ENCODE measurements at regions not wholly inside any gene's neighbourhood (a gene's known extent, or its start where the extent isn't known, plus 50 kb on each side); places are given as distances from the start of the nearest gene placed in this dataset.
A peak's percentile ranks its signal among the peaks of the same experiment; 100 is the strongest.

DNA sequence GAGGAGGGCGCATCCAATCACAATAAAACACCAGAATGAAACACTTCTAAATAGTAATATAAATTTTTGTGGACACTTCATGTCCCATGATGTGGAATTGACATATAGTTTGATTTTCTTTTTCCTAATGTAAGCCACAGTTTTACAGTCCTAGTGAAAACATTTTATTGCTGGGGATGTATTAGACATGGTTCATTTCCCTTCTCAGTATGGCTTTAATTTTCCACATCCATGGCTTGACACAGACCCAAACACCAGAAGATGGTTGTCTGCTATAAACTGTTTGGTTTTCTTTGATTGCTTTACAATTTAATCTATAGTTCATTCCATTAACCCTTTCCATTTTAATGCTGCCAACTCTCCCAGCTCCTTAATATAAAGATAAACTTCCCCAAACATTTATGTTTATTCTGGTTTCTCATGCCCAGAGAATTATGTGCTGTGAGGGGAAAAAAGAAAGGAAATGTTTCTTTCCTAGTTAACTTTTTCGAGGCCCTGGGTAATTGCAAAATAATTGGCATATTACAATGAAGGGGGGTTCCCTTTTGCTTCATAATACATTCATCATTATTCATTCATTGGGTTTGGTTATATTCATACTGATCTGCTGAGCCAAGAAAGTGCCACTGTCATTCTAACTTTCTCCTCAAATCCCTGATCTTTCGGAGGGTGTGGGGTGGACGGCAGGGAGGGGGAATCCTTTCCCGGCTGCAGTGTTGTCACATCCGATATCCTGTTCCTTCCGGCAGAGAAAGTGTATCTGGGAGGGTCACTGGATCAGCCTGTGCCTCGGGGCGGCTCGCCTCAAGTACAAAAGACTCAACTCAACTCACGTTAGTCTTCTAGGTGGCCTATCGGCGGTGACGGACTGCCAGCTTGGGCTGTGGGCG lies 127.6 kb upstream of the TFAP2D start:
- no peaks in the 10 kb centered on the region for H3K27me3 ChIP-seq
- no peaks in the 10 kb centered on the region for H3K4me1 ChIP-seq
- intact Hi-C loops (cut with DNase I; ENCODE audit: low total_unique reads): no loop called here
- H3K9me3 ChIP-seq: no peaks in the 10 kb centered on the region
- H3K36me3 ChIP-seq: no peaks in the 10 kb centered on the region
- 50 to 71% (median 69%) methylated on average over 14 to 15 of the region's 15 CpGs for WGBS, 5 donors
- no peak overlapping the region for H3K4me3 ChIP-seq
- no peak for TF ChIP-seq EP300 (IDR thresholded peaks at IDR 0.05)
- no peak for TF ChIP-seq POLR2AphosphoS5 (IDR thresholded peaks at IDR 0.05)
- TF ChIP-seq, protein P1, sequence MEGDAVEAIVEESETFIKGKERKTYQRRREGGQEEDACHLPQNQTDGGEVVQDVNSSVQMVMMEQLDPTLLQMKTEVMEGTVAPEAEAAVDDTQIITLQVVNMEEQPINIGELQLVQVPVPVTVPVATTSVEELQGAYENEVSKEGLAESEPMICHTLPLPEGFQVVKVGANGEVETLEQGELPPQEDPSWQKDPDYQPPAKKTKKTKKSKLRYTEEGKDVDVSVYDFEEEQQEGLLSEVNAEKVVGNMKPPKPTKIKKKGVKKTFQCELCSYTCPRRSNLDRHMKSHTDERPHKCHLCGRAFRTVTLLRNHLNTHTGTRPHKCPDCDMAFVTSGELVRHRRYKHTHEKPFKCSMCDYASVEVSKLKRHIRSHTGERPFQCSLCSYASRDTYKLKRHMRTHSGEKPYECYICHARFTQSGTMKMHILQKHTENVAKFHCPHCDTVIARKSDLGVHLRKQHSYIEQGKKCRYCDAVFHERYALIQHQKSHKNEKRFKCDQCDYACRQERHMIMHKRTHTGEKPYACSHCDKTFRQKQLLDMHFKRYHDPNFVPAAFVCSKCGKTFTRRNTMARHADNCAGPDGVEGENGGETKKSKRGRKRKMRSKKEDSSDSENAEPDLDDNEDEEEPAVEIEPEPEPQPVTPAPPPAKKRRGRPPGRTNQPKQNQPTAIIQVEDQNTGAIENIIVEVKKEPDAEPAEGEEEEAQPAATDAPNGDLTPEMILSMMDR (IDR thresholded peaks at IDR 0.05): no peak
- no peak for TF ChIP-seq POLR2A (IDR thresholded peaks at IDR 0.05)
- H3K27ac ChIP-seq: no peak overlapping the region
- no peak for DNase-seq

DNA sequence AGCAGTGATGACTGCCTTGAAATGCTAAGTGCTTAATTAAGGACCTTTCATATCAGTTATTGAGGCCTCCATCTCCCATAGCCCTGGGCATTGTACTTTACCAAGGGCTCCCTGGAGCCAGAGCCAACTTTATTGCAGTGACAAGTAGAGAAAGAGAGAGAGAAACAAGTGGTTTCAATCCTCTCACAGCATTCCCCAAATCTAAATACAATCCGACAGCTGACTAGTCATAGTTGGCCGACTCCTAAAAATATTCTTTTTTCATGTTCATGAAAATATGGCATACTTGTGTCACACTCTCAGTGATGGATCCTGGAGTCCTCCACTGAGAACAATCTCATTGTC lies 127.0 kb upstream of the TFAP2D start:
- intact Hi-C loops (cut with DNase I; ENCODE audit: low total_unique reads): no loop called here

DNA sequence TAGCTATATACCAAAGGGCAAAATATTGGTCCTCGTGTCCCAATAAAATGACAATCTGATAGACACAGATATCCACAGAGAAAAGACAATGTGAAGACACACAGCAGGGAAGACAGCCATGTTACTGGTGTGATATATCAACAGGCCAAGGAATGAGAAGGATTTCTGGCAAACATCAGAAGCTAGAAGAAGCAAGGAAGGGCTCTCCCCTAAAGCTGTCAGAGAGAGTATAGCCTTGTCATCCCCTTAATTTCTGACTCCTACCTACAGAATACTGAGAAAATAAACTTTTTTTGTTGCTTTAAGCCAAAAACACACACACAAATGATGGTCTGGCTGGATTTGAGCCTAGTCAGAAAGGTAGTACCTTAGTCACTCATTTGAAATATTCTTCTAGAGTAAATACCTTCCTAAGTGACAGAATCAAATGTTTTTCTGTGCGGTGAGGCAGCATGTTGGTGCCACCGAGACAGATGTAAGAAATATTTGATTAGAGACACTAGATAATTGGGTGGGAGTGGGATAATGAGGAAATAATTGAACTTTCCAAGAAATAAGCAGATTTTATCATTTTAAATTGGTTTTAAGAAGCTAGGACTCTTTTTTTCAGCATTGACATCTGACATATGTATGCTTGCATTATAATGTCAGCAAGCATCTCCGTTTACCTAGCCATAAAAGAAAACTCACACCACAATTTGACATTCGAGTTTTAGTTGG lies 123.4 kb upstream of the TFAP2D start:
- TF ChIP-seq EP300 (IDR thresholded peaks at IDR 0.05) (no peak), POLR2AphosphoS5 (IDR thresholded peaks at IDR 0.05) (no peak), POLR2A (IDR thresholded peaks at IDR 0.05) (no peak)
- TF ChIP-seq, protein P1 (IDR thresholded peaks at IDR 0.05): no peak
- Histone ChIP-seq H3K27ac (no peak overlapping the region), H3K27me3 (no peaks in the 10 kb centered on the region), H3K9me3 (no peaks in the 10 kb centered on the region), H3K4me1 (no peaks in the 10 kb centered on the region), H3K4me3 (no peak overlapping the region), H3K36me3 (no peaks in the 10 kb centered on the region)
- no peak for DNase-seq
- intact Hi-C loops (cut with DNase I; ENCODE audit: low total_unique reads): no loop called here
- WGBS, 5 donors: 53 to 73% (median 61%) methylated on average over 5 of the region's 5 CpGs

More for the DNA sequence above, 127.0 kb upstream of the TFAP2D start:
- Histone ChIP-seq H3K4me3 (no peak overlapping the region), H3K36me3 (no peaks in the 10 kb centered on the region), H3K27ac (no peak overlapping the region), H3K27me3 (no peaks in the 10 kb centered on the region), H3K9me3 (no peaks in the 10 kb centered on the region), H3K4me1 (no peaks in the 10 kb centered on the region)
- TF ChIP-seq POLR2AphosphoS5 (IDR thresholded peaks at IDR 0.05): no peak
- TF ChIP-seq, protein P1 (IDR thresholded peaks at IDR 0.05): no peak
- TF ChIP-seq POLR2A (IDR thresholded peaks at IDR 0.05): no peak
- 79 to 92% (median 87%) methylated on average over 2 of the region's 2 CpGs for WGBS, 5 donors
- no peak for DNase-seq

DNA sequence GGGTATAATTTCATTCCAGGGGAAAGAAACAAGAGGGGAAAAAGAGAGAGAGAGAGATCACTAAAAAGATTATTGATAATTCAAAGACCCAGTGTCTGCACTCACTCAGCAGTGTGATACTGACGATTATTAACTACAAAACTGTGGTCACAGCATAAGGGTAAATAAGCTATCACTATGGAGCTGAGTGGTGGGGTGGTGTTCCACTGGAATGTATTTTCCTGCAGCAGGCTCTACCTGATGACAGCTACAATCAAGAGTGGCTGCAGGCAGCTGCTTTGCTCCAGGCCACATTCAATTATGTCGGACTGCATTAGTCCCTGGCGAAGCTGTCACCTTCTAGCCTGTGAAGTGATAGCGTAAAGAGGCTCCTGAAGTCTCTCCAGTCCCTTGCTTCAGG lies 122.2 kb upstream of the TFAP2D start:
- H3K27me3 ChIP-seq: no peaks in the 10 kb centered on the region
- intact Hi-C loops (cut with DNase I; ENCODE audit: low total_unique reads): no loop called here
- WGBS, 5 donors: 28 to 45% (median 29%) methylated on average over 4 of the region's 4 CpGs
- H3K36me3 ChIP-seq: no peaks in the 10 kb centered on the region
- DNase-seq: peak in 1 of 2 donors; percentile 6
- no peaks in the 10 kb centered on the region for H3K9me3 ChIP-seq
- no peaks in the 10 kb centered on the region for H3K4me1 ChIP-seq
- TF ChIP-seq, protein P1 (IDR thresholded peaks at IDR 0.05): no peak
- TF ChIP-seq EP300 (IDR thresholded peaks at IDR 0.05) (no peak), POLR2AphosphoS5 (IDR thresholded peaks at IDR 0.05) (no peak), POLR2A (IDR thresholded peaks at IDR 0.05) (no peak)
- H3K4me3 ChIP-seq: no peak overlapping the region
- no peak overlapping the region for H3K27ac ChIP-seq

Measured in stomach (tissue), 8 donors.